ENCODE measurements at regions not wholly inside any gene's neighbourhood (a gene's known extent, or its start where the extent isn't known, plus 50 kb on each side); places are given as distances from the start of the nearest gene placed in this dataset.

GRCh38 chr14:24694680-24695079, 60.7 kb upstream of the GZMB start:
- H3K4me1 ChIP-seq = peaks cover 0 to 6% (median 0%) of the 10 kb centered on the region in 3 donors
- no peak for ATAC-seq
- no peaks in the 10 kb centered on the region for H3K9me3 ChIP-seq
- peaks cover 5% of the 10 kb centered on the region for H3K27me3 ChIP-seq
- 77 to 82% methylated on average over 3 of the region's 3 CpGs for WGBS, 2 donors (ENCODE audit: low coverage in 1 of 2)
- H3K27ac ChIP-seq = no peak overlapping the region
- TF ChIP-seq POLR2AphosphoS5 (IDR thresholded peaks at IDR 0.05) (no peak), POLR2A (IDR thresholded peaks at IDR 0.05) (no peak), CTCF (IDR thresholded peaks at IDR 0.05) (no peak)
- H3K36me3 ChIP-seq = no peaks in the 10 kb centered on the region
- no peak overlapping the region for H3K4me3 ChIP-seq

DNA sequence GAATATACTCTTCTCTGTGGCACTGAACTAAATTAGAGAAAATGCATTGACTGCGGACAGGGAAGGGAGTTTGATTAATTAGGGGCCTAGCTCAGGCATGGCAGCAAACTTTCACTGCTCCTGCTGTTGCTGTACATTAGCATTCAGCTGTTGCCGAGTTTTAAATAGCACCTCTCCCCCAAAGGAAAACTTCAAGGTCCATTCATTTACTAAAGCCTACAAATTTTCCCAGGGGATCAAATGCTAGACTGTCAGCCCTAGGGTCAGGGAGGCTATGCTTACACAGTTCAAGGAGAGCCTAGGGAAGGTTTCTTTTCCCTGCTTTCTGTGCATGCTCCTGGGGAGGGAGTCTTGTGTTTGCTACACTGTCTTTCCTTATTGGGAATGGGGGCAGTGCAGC, 60.0 kb upstream of the GZMB start:
- Histone ChIP-seq H3K36me3 (no peaks in the 10 kb centered on the region), H3K9me3 (no peaks in the 10 kb centered on the region), H3K27me3 (peaks cover 5% of the 10 kb centered on the region), H3K4me3 (no peak overlapping the region), H3K4me1 (peaks cover 0 to 6% (median 0%) of the 10 kb centered on the region in 3 donors), H3K27ac (no peak overlapping the region)
- TF ChIP-seq EP300 (IDR thresholded peaks at IDR 0.05) (no peak), CTCF (IDR thresholded peaks at IDR 0.05) (no peak), POLR2AphosphoS5 (IDR thresholded peaks at IDR 0.05) (no peak), POLR2A (IDR thresholded peaks at IDR 0.05) (no peak)
- ATAC-seq = no peak
- 42 to 50% methylated on average over 2 of the region's 2 CpGs for WGBS, 2 donors (ENCODE audit: low coverage in 1 of 2)

GRCh38 chr14:24693353-24693737, 59.4 kb upstream of the GZMB start:
- H3K36me3 ChIP-seq = no peaks in the 10 kb centered on the region
- H3K9me3 ChIP-seq = no peaks in the 10 kb centered on the region
- H3K27me3 ChIP-seq = peaks cover 5% of the 10 kb centered on the region
- no peak overlapping the region for H3K27ac ChIP-seq
- TF ChIP-seq EP300 (IDR thresholded peaks at IDR 0.05) (no peak), POLR2AphosphoS5 (IDR thresholded peaks at IDR 0.05) (no peak), POLR2A (IDR thresholded peaks at IDR 0.05) (no peak), CTCF (IDR thresholded peaks at IDR 0.05) (no peak)
- H3K4me3 ChIP-seq = no peak overlapping the region
- peaks cover 0 to 6% (median 0%) of the 10 kb centered on the region in 3 donors for H3K4me1 ChIP-seq
- WGBS, 2 donors (ENCODE audit: low coverage in 1 of 2) = 66 to 73% methylated on average over 2 to 3 of the region's 3 CpGs
- ATAC-seq = no peak

DNA sequence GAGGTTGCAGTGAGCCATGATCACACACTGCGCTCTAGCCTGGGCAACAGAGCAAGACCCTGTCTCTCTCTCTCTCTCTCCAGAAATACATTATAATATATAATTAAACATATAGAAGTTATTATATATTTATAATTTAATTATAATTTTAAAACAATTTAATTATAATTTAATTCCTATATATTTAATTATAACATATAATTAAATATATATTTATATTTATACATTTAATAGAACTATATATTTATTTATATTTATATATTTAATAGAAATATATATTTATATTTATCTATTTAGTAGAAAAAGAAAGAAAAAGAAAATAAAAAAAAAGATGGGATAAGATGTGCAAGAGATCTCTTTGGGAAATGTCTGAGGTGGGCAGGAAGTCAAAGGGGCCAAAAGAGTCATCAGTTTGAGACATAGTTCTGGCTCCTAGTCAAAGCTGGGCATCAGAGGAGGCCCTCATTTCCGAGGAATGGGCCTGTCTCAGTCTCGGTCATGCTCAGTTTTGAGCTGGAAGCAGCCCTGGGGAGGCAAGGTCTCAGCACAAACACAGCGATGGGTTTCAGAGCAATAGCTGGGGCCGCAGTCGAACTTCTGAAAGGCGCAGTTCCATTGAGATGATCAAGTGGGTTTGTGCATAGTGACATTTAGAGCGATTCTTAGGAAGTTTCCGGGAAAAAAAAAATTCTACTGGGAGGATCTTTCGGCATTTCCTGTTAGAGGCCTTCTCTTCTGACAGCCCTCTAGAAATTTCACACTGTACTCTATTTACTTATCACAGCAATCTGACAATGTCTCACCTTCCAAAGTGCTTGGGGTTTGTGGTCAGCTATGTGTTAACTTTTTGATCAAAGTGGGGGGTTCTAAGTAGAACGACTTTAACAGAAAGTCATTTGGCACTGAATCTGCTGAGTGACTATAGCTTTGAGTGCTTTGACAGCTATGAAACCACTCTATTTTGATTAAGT, 58.7 kb upstream of the GZMB start:
- no peak for ATAC-seq
- Histone ChIP-seq H3K4me1 (peaks cover 0 to 6% (median 0%) of the 10 kb centered on the region in 3 donors), H3K9me3 (no peaks in the 10 kb centered on the region), H3K27ac (no peak overlapping the region), H3K36me3 (no peaks in the 10 kb centered on the region), H3K27me3 (peaks cover 5% of the 10 kb centered on the region), H3K4me3 (no peak overlapping the region)
- TF ChIP-seq POLR2A (IDR thresholded peaks at IDR 0.05) (no peak), EP300 (IDR thresholded peaks at IDR 0.05) (no peak), POLR2AphosphoS5 (IDR thresholded peaks at IDR 0.05) (no peak)
- 70 to 77% methylated on average over 8 to 11 of the region's 11 CpGs for WGBS, 2 donors (ENCODE audit: low coverage in 1 of 2)

DNA sequence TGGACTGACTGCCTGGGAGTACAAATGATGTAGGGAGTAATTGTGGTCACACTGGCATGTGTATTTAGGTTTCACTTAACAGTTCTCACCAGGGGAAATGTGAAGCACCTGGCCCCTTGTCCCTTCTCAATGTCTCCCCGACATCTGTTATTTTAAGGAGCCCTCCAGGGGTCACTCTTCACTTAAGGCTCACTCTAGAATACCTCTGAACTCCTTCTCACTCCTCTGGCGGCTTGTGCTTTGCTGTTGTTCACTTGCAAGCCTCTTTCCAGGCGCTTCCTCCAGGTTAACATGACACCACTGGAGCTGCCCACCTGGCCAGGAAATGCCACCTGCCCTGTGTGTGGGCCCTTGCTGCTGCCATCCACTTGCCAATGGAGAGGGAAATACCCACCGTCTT, 56.5 kb upstream of the GZMB start:
- 41 to 47% methylated on average over 4 of the region's 4 CpGs for WGBS, 2 donors (ENCODE audit: low coverage in 1 of 2)
- H3K9me3 ChIP-seq = no peaks in the 10 kb centered on the region
- H3K27ac ChIP-seq = no peak overlapping the region
- H3K36me3 ChIP-seq = no peaks in the 10 kb centered on the region
- no peak overlapping the region for H3K4me3 ChIP-seq
- ATAC-seq = no peak
- TF ChIP-seq POLR2A (IDR thresholded peaks at IDR 0.05) = no peak
- TF ChIP-seq CTCF (IDR thresholded peaks at IDR 0.05) = no peak
- no peak for TF ChIP-seq EP300 (IDR thresholded peaks at IDR 0.05)
- TF ChIP-seq POLR2AphosphoS5 (IDR thresholded peaks at IDR 0.05) = no peak
- peaks cover 5% of the 10 kb centered on the region for H3K27me3 ChIP-seq
- H3K4me1 ChIP-seq = peaks cover 0 to 6% (median 0%) of the 10 kb centered on the region in 3 donors

All from gastroesophageal sphincter (tissue), 4 donors.